ENCODE measurements at regions not wholly inside any gene's neighbourhood (a gene's known extent, or its start where the extent isn't known, plus 50 kb on each side); places are given as distances from the start of the nearest gene placed in this dataset.

GRCh38 chr6:122170274-122170673, 229.2 kb upstream of the HSF2 start:
- TF ChIP-seq CTCF (IDR thresholded peaks at IDR 0.05) (no peak), POLR2A (IDR thresholded peaks at IDR 0.05) (no peak)

All from thyroid gland (tissue), 4 donors.